Liver (tissue), 8 donors: ENCODE measurements at regions not wholly inside any gene's neighbourhood (a gene's known extent, or its start where the extent isn't known, plus 50 kb on each side); places are given as distances from the start of the nearest gene placed in this dataset.

Experiments used
- DNase-seq: peaks from one replicate; pipeline ENCODE4 v3.0.0-alpha.2; 2017; ENCODE audit warnings: low spot score
- H3K27ac ChIP-seq, 2 donors: one replicate each; pipeline ENCODE4 v1.7.0; 2013; ENCODE audit warnings: inconsistent platforms in 2 of 2, low read length in 2 of 2, control low read depth in 1 of 2, low read depth in 1 of 2, mild to moderate bottlenecking in 1 of 2
- H3K27me3 ChIP-seq, 4 donors: one replicate each; pipeline versions ENCODE4 v1.6.1 to v1.7.0; 2013; ENCODE audit warnings: low read length in 3 of 4, inconsistent platforms in 1 of 4, mild to moderate bottlenecking in 1 of 4, moderate library complexity in 1 of 4; ENCODE audit not compliant: control insufficient read depth in 4 of 4, insufficient read depth in 4 of 4
- H3K36me3 ChIP-seq, 4 donors: one replicate each; pipeline versions ENCODE4 v1.6.1 to v1.7.0; 2013; ENCODE audit warnings: low read length in 3 of 4, mild to moderate bottlenecking in 3 of 4, low read depth in 1 of 4, moderate library complexity in 1 of 4; ENCODE audit not compliant: control insufficient read depth in 4 of 4, insufficient read depth in 3 of 4
- H3K4me1 ChIP-seq, 4 donors: one replicate each; pipeline versions ENCODE4 v1.6.1 to v1.7.0; 2013; ENCODE audit warnings: low read length in 3 of 4, mild to moderate bottlenecking in 3 of 4, moderate library complexity in 1 of 4; ENCODE audit not compliant: control insufficient read depth in 4 of 4, insufficient read depth in 4 of 4
- H3K4me3 ChIP-seq, 3 donors: one replicate each; pipeline versions ENCODE4 v1.6.1 to v1.7.0; 2013; ENCODE audit warnings: low read length in 3 of 3, control low read depth in 1 of 3, low read depth in 1 of 3, mild to moderate bottlenecking in 1 of 3
- H3K9ac ChIP-seq, 2 donors: one replicate each; pipeline ENCODE4 v1.7.0; 2013; ENCODE audit warnings: low read length in 2 of 2, mild to moderate bottlenecking in 2 of 2, moderate library complexity in 2 of 2, control low read depth in 1 of 2, low read depth in 1 of 2
- H3K9me3 ChIP-seq, 4 donors: one replicate each; pipeline versions ENCODE4 v1.6.1 to v1.7.0; 2013; ENCODE audit warnings: low read length in 3 of 4; ENCODE audit not compliant: control insufficient read depth in 4 of 4
- EGR1 ChIP-seq, 2 donors: IDR thresholded peaks; 2 replicates each; pipeline ENCODE4 v1.6.1; 2016 to 2018; ENCODE audit warnings: antibody characterized with exemption in 2 of 2, low read depth in 2 of 2
- FOXA1 ChIP-seq: IDR thresholded peaks from 2 replicates; pipeline ENCODE4 v1.6.1; 2016; ENCODE audit warnings: antibody characterized with exemption
- FOXA2 ChIP-seq: IDR thresholded peaks from 2 replicates; pipeline ENCODE4 v1.6.1; 2016; ENCODE audit warnings: antibody characterized with exemption
- GABPA ChIP-seq, 2 donors: IDR thresholded peaks in 1 of 2; conservative IDR thresholded peaks in 1 of 2; 2 replicates each; pipeline ENCODE4 v1.6.1; 2016; ENCODE audit warnings: antibody characterized with exemption in 2 of 2, mild to moderate bottlenecking in 1 of 2, moderate library complexity in 1 of 2
- HNF4A ChIP-seq, 2 donors: conservative IDR thresholded peaks; 2 replicates each; pipeline ENCODE4 v1.6.1; 2016; ENCODE audit warnings: antibody characterized with exemption in 2 of 2, mild to moderate bottlenecking in 2 of 2
- HNF4G ChIP-seq: IDR thresholded peaks from 2 replicates; pipeline ENCODE4 v1.6.1; 2016; ENCODE audit warnings: antibody characterized with exemption
- JUND ChIP-seq, 2 donors: IDR thresholded peaks; 2 replicates each; pipeline ENCODE4 v1.6.1; 2016; ENCODE audit warnings: antibody characterized with exemption in 2 of 2
- NR2F2 ChIP-seq: IDR thresholded peaks from 2 replicates; pipeline ENCODE4 v1.6.1; 2016; ENCODE audit warnings: antibody characterized with exemption
- RAD21 ChIP-seq, 2 donors: IDR thresholded peaks; 2 replicates each; pipeline ENCODE4 v1.6.1; 2016; ENCODE audit warnings: antibody characterized with exemption in 2 of 2, mild to moderate bottlenecking in 2 of 2
- RXRA ChIP-seq, 2 donors: IDR thresholded peaks; 2 replicates each; pipeline ENCODE4 v1.6.1; 2017 to 2018; ENCODE audit warnings: antibody characterized with exemption in 2 of 2, mild to moderate bottlenecking in 1 of 2
- SP1 ChIP-seq: IDR thresholded peaks from 2 replicates; pipeline ENCODE4 v1.6.1; 2018; ENCODE audit warnings: antibody characterized with exemption, mild to moderate bottlenecking
- TAF1 ChIP-seq: conservative IDR thresholded peaks from 2 replicates; pipeline ENCODE4 v1.6.1; 2016; ENCODE audit warnings: antibody characterized with exemption, mild to moderate bottlenecking
- WGBS: extraction: QIAGEN DNeasy Blood & Tissue Kit; methylation state at CpG from one replicate; pipeline ENCODE4 v1.1.7; 2013; 5-methylcytosine and 5-hydroxymethylcytosine counted together
- TF ChIP-seq, protein P1 (sequence below): IDR thresholded peaks from 2 replicates; pipeline ENCODE4 v1.6.1; 2016; ENCODE audit warnings: antibody characterized with exemption
- TF ChIP-seq, protein P2 (sequence below): IDR thresholded peaks from 2 replicates; pipeline ENCODE4 v1.6.1; 2016; ENCODE audit warnings: antibody characterized with exemption, mild to moderate bottlenecking
- TF ChIP-seq, protein P3 (sequence below): IDR thresholded peaks from 2 replicates; pipeline ENCODE4 v1.6.1; 2016; ENCODE audit warnings: antibody characterized with exemption
- TF ChIP-seq, protein P4 (sequence below): fragments of 150-350 bp; IDR thresholded peaks from 2 replicates; pipeline ENCODE4 v1.5.1; 2017; ENCODE audit warnings: improper control_type of control experiment, low read depth, low read length; ENCODE audit not compliant: missing input control
- TF ChIP-seq, protein P5 (sequence below): IDR thresholded peaks from 2 replicates; pipeline ENCODE4 v1.6.1; 2016; ENCODE audit warnings: antibody characterized with exemption
- donor health status: healthy.
- donor health status: healthy.
- donor health status: healthy.
- donor health status: healthy.
- donor health status: healthy.

DNA sequence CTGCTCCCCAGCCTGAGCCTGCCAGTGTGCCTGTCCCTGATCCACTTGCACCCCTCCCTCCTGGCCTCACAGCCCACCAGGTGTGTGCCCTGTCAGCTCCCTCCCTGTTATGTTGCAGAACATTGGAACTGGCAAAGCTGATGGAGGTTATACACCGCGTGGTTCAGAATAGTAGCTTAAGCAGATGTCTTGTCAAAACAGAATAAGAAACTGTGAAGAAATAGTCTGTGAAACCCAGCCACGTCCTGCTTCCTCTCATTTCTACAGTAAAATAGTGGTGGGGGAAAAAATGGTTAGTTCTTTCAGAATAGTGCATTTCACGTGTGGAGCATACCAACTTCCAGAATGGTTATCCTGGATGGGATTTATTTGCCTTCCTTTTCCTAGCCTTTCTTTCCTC, 161.2 kb upstream of the NAV2 start:
- H3K4me3 ChIP-seq = no peak overlapping the region
- H3K9ac ChIP-seq = no peak overlapping the region
- 84% methylated on average over 4 of the region's 4 CpGs for WGBS
- DNase-seq = no peak
- no peaks in the 10 kb centered on the region for H3K36me3 ChIP-seq
- TF ChIP-seq, protein P1, sequence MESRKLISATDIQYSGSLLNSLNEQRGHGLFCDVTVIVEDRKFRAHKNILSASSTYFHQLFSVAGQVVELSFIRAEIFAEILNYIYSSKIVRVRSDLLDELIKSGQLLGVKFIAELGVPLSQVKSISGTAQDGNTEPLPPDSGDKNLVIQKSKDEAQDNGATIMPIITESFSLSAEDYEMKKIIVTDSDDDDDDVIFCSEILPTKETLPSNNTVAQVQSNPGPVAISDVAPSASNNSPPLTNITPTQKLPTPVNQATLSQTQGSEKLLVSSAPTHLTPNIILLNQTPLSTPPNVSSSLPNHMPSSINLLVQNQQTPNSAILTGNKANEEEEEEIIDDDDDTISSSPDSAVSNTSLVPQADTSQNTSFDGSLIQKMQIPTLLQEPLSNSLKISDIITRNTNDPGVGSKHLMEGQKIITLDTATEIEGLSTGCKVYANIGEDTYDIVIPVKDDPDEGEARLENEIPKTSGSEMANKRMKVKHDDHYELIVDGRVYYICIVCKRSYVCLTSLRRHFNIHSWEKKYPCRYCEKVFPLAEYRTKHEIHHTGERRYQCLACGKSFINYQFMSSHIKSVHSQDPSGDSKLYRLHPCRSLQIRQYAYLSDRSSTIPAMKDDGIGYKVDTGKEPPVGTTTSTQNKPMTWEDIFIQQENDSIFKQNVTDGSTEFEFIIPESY = no peak
- no peak for TF ChIP-seq GABPA (IDR thresholded peaks at IDR 0.05 in 1 of 2, conservative IDR thresholded peaks at IDR 0.05 in 1 of 2)
- TF ChIP-seq, protein P2, sequence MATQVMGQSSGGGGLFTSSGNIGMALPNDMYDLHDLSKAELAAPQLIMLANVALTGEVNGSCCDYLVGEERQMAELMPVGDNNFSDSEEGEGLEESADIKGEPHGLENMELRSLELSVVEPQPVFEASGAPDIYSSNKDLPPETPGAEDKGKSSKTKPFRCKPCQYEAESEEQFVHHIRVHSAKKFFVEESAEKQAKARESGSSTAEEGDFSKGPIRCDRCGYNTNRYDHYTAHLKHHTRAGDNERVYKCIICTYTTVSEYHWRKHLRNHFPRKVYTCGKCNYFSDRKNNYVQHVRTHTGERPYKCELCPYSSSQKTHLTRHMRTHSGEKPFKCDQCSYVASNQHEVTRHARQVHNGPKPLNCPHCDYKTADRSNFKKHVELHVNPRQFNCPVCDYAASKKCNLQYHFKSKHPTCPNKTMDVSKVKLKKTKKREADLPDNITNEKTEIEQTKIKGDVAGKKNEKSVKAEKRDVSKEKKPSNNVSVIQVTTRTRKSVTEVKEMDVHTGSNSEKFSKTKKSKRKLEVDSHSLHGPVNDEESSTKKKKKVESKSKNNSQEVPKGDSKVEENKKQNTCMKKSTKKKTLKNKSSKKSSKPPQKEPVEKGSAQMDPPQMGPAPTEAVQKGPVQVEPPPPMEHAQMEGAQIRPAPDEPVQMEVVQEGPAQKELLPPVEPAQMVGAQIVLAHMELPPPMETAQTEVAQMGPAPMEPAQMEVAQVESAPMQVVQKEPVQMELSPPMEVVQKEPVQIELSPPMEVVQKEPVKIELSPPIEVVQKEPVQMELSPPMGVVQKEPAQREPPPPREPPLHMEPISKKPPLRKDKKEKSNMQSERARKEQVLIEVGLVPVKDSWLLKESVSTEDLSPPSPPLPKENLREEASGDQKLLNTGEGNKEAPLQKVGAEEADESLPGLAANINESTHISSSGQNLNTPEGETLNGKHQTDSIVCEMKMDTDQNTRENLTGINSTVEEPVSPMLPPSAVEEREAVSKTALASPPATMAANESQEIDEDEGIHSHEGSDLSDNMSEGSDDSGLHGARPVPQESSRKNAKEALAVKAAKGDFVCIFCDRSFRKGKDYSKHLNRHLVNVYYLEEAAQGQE = no peak
- no peak for TF ChIP-seq HNF4G
- TF ChIP-seq, protein P3, sequence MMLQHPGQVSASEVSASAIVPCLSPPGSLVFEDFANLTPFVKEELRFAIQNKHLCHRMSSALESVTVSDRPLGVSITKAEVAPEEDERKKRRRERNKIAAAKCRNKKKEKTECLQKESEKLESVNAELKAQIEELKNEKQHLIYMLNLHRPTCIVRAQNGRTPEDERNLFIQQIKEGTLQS = no peak
- no peak for TF ChIP-seq FOXA1
- TF ChIP-seq NR2F2 = no peak
- TF ChIP-seq RXRA (IDR thresholded peaks at IDR 0.05) = no peak
- TF ChIP-seq EGR1 (IDR thresholded peaks at IDR 0.05; ENCODE audit: low read depth in 2 of 2) = no peak
- TF ChIP-seq HNF4A (conservative IDR thresholded peaks at IDR 0.05) = no peak
- no peak for TF ChIP-seq RAD21 (IDR thresholded peaks at IDR 0.05)
- no peak for TF ChIP-seq TAF1
- TF ChIP-seq, protein P4, sequence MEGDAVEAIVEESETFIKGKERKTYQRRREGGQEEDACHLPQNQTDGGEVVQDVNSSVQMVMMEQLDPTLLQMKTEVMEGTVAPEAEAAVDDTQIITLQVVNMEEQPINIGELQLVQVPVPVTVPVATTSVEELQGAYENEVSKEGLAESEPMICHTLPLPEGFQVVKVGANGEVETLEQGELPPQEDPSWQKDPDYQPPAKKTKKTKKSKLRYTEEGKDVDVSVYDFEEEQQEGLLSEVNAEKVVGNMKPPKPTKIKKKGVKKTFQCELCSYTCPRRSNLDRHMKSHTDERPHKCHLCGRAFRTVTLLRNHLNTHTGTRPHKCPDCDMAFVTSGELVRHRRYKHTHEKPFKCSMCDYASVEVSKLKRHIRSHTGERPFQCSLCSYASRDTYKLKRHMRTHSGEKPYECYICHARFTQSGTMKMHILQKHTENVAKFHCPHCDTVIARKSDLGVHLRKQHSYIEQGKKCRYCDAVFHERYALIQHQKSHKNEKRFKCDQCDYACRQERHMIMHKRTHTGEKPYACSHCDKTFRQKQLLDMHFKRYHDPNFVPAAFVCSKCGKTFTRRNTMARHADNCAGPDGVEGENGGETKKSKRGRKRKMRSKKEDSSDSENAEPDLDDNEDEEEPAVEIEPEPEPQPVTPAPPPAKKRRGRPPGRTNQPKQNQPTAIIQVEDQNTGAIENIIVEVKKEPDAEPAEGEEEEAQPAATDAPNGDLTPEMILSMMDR = no peak
- no peak for TF ChIP-seq FOXA2
- TF ChIP-seq, protein P5, sequence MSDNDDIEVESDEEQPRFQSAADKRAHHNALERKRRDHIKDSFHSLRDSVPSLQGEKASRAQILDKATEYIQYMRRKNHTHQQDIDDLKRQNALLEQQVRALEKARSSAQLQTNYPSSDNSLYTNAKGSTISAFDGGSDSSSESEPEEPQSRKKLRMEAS = no peak
- H3K9me3 ChIP-seq = no peaks in the 10 kb centered on the region
- H3K27me3 ChIP-seq = no peaks in the 10 kb centered on the region
- peaks cover 7 to 24% (median 16%) of the 10 kb centered on the region in 4 donors for H3K4me1 ChIP-seq
- no peak overlapping the region for H3K27ac ChIP-seq

DNA sequence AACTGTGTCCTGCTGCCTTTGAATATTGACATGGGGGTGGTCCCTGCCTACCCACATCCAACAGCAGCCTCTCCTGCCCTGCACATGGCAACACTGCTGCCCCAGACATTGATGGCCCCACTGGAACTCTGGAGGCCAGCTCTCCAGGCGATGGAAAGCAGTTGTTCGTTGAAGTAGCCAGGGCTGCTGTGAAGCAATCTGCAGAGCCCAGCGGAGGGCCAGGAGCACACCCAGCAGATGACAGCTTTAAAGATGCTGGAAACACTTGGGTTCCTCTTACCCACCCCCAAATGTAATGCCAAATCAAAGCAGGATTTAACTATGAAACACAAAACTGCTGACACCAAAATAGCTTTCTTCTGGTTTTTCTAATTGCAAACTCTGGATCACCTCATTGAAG, 165.6 kb upstream of the NAV2 start:
- 92% methylated on average over 3 of the region's 3 CpGs for WGBS
- DNase-seq = no peak
- Histone ChIP-seq H3K9me3 (no peaks in the 10 kb centered on the region), H3K4me3 (no peak overlapping the region), H3K27me3 (no peaks in the 10 kb centered on the region), H3K4me1 (no peaks in the 10 kb centered on the region), H3K36me3 (no peaks in the 10 kb centered on the region), H3K9ac (no peak overlapping the region), H3K27ac (no peak overlapping the region)
- TF ChIP-seq HNF4G (no peak), FOXA1 (no peak), RXRA (IDR thresholded peaks at IDR 0.05) (no peak), JUND (IDR thresholded peaks at IDR 0.05) (no peak), GABPA (IDR thresholded peaks at IDR 0.05 in 1 of 2, conservative IDR thresholded peaks at IDR 0.05 in 1 of 2) (no peak), RAD21 (IDR thresholded peaks at IDR 0.05) (no peak), HNF4A (conservative IDR thresholded peaks at IDR 0.05) (no peak), SP1 (no peak)
- TF ChIP-seq, protein P1 = no peak
- TF ChIP-seq, protein P4 = no peak
- TF ChIP-seq, protein P3 = no peak
- TF ChIP-seq, protein P5 = no peak
